Gastrocnemius medialis (tissue), 4 donors: ENCODE measurements at regions not wholly inside any gene's neighbourhood (a gene's known extent, or its start where the extent isn't known, plus 50 kb on each side); places are given as distances from the start of the nearest gene placed in this dataset.
"Not testable (repeated sequence)": the region's sequence is repeated elsewhere in the genome, so short reads cannot be mapped to it uniquely, and the experiment has no call there.

Experiments used
- POLR2A ChIP-seq, 2 donors: fragments of 450-650 bp; IDR thresholded peaks; one replicate each; pipeline ENCODE4 v1.6.1; 2017; ENCODE audit warnings: antibody characterized with exemption in 2 of 2, mild to moderate bottlenecking in 2 of 2, moderate library complexity in 2 of 2
- TF ChIP-seq, protein P1 (sequence below), 5 experiments: fragments of 450-650 bp in 3 of 5; fragments of 200-600 bp in 2 of 5; sonication (generic) in 2 of 5; IDR thresholded peaks in 4 of 5; conservative IDR thresholded peaks in 1 of 5; 1 replicate in 4 of 5; 2 replicates in 1 of 5; pipeline ENCODE4 v1.5.1; 2016 to 2019; ENCODE audit warnings: antibody characterized with exemption in 5 of 5, mild to moderate bottlenecking in 3 of 5, moderate library complexity in 3 of 5

DNA sequence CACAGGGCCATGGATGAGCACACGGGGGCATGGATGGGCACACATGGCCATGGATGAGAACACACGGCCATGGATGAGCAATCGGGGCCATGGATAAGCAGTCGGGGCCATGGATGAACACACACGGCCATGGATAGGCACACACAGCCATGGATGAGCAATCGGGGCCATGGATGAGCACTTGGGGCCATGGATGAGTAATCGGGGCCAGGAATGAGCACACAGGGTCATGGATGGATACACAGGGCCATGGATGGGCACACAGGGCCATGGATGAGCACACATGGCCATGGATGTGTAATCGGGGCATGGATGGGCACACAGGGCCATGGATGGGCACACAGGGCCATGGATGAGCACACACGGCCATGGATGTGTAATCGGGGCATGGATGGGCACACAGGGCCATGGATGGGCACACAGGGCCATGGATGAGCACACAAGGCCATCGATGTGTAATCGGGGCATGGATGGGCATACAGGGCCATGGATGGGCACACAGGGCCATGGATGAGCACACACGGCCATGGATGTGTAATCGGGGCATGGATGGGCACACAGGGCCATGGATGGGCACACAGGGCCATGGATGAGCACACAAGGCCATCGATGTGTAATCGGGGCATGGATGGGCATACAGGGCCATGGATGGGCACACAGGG lies 191.9 kb upstream of the HDAC4 start:
- TF ChIP-seq, protein P1, sequence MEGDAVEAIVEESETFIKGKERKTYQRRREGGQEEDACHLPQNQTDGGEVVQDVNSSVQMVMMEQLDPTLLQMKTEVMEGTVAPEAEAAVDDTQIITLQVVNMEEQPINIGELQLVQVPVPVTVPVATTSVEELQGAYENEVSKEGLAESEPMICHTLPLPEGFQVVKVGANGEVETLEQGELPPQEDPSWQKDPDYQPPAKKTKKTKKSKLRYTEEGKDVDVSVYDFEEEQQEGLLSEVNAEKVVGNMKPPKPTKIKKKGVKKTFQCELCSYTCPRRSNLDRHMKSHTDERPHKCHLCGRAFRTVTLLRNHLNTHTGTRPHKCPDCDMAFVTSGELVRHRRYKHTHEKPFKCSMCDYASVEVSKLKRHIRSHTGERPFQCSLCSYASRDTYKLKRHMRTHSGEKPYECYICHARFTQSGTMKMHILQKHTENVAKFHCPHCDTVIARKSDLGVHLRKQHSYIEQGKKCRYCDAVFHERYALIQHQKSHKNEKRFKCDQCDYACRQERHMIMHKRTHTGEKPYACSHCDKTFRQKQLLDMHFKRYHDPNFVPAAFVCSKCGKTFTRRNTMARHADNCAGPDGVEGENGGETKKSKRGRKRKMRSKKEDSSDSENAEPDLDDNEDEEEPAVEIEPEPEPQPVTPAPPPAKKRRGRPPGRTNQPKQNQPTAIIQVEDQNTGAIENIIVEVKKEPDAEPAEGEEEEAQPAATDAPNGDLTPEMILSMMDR (IDR thresholded peaks at IDR 0.05 in 4 of 5, conservative IDR thresholded peaks at IDR 0.05 in 1 of 5), result not testable (repeated sequence)
- TF ChIP-seq POLR2A (IDR thresholded peaks at IDR 0.05), result not testable (repeated sequence)
